ENCODE measurements at regions not wholly inside any gene's neighbourhood (a gene's known extent, or its start where the extent isn't known, plus 50 kb on each side); places are given as distances from the start of the nearest gene placed in this dataset.

DNA sequence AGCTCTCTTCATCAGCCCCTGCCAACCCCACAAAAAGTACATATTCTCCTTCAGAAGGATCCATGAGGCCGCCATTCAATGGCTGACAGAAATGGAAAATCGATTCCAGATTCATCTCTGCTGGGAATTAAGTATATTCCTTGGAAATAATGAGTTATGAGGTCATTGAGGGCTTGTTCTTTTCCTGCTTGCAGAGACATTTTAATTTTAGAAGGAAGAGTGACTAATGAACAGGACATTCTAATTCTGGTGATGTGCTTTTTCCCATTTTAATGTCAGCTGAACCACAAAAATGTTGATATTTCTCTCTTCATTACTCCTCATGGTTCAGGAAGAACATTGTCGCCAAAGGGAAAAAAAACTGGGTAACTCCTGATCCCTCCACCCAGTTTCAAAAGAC, 314.0 kb downstream of the PIK3R1 start:
- DNase-seq (ENCODE audit: extremely low read depth in 1 of 2, low read depth in 1 of 2), result no peak

DNA sequence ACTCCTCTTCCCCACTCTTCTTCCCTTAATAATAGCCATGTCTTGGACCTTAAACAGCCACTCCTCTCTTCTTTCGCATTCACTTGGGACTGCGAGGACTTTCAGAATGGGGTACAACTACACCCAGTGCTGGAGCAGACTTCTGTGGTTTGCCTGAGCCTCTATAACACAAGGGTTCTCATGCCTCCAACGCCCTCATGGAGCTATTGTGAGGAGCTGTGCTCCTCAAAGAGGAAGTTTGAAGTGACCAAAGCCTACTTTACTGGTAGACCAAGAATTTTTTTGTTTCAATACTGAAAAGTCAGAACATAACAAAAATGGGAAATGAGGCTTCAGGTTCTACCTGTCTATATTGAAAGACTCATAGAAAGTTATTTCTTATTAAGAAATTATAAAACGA, 316.4 kb downstream of the PIK3R1 start:
- DNase-seq (ENCODE audit: extremely low read depth in 1 of 2, low read depth in 1 of 2), result no peak

DNA sequence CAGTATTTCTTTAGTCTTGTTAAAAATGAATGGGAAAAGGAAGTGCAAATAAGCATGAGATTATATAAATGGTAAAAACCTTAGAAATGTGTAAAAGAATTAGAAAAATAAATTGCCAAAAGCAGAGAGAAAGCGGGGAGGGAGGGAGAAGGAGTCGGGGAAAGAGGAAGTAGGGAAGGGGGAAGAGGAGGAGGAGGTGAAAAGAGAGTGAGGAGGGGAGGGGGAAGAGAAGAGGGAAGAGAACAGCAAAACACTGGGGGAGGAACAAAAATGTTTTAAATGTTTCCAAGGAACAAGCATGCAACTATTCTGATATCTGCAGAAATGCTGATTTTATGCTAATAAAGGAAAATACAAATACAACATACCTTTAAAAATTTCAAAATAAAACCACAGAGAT, 317.5 kb downstream of the PIK3R1 start:
- DNase-seq (ENCODE audit: extremely low read depth in 1 of 2, low read depth in 1 of 2), result no peak

DNA sequence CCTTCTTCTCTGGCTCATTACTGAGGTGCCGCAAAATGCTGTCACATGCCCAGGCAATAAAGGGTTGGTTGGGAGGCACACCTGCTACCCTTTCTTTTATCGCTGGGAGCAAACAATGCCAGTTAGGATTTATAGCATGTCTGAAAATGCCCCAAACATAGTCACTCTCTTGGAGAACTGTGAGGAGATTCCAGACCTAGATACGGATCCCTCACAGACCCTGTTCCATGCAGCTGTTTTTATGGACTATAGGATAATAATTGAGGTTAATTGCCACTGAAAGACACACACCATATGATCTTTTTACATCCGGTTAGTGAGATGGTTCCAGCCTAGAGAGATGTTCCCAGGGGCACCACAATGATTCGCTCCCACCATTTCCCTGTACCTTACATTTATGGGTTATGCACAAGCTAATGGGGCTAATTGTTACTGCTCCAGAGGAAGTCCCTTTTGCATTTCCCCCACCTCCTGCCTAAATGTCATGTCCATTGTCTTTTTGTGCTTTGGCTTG, 318.1 kb downstream of the PIK3R1 start:
- DNase-seq (ENCODE audit: extremely low read depth in 1 of 2, low read depth in 1 of 2), result no peak

DNA sequence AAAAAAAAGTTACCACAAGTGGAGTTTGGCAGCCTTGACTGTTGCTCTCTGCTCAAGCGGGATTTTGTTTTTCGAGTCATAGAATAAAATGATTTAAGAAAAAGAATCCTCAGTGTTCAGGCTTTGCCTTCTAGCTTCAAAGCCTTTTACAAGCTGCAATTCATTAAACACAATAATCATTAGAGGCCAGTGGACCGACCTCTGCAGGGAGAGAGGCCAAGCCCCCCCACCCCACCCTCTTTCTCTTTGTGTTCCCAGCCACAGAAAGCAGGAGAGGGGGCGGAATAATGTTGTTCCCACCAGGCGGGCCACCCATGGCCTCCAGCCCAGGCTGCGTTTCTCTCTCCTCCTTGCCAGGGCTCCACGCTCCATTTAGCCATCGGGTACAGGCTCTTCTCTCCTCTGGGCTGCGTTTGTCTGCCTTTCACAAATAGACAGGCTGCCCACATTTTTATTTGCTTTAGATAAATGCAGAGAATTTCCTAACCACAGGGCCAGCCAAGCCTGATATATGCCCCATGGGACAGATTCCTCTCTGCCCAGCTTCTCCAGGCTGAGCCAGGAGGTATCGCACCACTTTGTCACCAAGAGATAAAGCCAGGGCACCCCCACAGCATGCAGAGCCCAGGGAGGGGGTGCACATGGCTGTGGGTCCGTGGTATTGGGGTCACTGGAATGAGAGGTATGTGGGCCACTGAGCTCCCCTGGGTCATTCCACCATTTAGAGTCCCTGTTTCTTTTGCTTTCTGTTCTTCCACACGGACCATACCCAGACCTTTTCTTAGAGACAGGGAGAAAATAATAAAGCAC, 318.8 kb downstream of the PIK3R1 start:
- no peak for DNase-seq (ENCODE audit: extremely low read depth in 1 of 2, low read depth in 1 of 2)

DNA sequence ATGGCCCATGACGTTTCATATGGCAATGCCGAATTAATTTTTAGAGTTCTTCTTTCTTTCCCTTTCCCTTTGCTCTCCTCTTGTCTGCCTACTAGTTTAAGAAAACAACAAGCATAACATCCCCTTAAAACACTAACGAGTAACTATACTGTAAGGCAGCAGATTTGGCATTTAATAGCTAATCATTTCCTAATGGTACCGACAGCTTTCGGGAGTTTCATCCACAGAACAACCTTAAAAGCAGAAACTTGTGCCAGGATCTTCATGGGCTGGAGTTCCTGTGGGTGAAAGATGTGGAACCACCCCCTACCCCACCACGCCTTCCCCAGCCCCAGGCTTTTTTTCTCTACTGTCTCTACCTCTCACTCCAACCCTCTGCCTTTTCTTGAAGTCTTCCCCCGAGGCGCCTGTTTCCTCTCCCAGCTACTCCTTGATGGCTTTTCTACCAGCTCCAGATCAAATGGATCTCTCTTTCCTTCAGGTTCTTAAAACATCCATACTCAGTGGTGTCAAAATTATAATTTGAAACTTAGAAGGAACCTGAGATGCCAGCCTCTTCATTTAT, 319.5 kb downstream of the PIK3R1 start:
- DNase-seq (ENCODE audit: extremely low read depth in 1 of 2, low read depth in 1 of 2), result no peak

DNA sequence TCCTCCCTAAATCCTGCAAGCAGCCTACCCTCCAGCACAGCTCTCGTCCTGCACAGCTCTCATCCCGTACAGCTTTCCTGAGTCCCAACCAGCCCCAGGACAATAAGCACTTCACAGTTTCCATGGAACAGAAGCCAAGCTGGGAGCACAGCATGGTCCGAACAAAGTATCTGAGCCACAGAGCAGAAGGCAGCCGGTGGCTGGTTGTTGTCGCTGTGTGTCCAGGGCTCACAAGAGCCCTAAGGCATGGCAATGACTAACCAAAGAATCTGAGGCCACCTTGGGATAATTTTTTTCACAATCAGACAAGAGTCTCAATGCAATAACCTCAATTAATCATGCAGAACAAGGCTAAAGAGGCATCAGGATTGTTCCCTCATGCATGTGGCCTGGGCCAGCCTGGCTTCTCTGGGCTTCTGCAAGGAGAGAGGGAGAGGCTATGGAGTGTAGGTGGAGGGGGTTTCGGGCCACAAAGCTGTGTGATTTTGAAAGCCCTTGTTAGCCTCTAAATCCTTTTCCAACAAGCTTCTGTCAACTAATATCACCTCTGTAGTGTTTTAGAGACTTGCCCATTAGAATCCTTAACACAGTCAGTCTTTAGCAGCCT, 323.4 kb downstream of the PIK3R1 start:
- DNase-seq (ENCODE audit: extremely low read depth in 1 of 2, low read depth in 1 of 2), result no peak

DNA sequence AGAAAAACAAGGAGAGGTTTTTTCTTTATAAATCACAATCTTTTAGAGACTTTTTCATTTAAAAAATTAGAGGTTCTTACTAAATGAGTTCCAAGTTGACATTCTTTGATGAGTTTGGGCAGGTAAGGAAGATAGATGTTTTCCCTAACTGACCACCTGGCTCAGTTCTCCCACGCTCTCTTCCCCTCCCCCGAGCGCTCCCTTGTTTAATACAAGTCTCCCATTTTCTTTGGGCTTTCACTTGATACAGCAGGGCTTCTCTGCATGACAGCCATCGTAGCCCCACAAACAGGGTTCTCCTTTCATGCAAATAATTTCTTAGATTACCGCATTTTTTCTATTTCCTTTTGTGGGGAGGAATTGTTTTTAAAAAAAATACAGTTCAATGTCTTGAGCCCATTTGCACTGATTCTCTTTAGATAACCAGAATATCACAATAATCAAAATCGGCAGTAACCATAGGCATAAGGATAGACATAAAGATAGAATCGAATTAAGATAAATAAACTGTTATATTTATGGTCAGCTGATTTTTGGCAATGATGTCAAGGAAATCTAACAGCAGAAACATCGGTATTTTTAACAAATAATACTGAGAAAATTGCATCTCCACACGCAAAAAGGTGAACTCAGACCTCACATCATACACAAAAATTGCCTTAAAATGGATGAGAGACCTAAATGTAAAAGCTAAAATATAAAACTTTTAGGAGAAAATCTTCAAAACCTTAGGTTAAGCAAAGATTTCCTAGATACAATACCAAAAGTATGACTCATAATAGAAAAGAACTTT, 325.4 kb downstream of the PIK3R1 start:
- DNase-seq (ENCODE audit: extremely low read depth in 1 of 2, low read depth in 1 of 2), result no peak

DNA sequence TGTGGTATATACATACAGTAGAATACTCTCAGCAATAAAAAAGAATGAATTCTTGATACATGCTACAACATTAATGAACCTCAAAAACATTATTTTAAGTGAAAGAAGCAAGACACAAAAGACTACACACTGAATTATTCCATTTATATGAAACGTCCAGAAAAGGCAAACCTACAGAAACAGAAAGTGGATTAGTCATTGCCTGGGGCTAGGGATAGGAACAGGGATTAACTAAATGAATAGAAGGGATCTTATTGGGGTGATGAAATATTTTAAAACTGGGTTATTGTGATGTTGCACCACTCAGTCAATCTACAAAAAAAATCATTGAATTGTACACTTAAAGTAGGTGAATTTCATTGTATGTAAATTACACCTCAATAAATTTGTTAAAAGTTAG, 326.7 kb downstream of the PIK3R1 start:
- no peak for DNase-seq (ENCODE audit: extremely low read depth in 1 of 2, low read depth in 1 of 2)

DNA sequence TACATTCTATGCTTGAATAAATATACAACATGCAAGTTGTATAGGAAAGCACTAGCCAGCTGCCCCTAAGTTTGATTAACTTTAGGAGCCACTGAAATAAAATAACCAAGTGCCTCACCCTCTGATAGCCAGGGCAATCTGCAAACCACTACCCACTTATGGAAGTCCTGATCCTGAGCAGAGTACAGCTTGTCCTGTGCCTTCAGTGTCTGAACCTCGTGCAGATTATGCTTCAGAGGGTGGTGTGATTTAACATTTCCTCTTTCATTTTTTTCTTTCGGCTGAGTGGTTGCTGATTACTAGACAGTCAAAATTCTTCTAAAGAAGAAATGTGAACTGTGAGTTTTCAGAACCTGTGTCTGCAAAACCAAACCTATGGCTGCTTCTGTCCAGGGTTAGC, 327.7 kb downstream of the PIK3R1 start:
- DNase-seq (ENCODE audit: extremely low read depth in 1 of 2, low read depth in 1 of 2), result no peak

DNA sequence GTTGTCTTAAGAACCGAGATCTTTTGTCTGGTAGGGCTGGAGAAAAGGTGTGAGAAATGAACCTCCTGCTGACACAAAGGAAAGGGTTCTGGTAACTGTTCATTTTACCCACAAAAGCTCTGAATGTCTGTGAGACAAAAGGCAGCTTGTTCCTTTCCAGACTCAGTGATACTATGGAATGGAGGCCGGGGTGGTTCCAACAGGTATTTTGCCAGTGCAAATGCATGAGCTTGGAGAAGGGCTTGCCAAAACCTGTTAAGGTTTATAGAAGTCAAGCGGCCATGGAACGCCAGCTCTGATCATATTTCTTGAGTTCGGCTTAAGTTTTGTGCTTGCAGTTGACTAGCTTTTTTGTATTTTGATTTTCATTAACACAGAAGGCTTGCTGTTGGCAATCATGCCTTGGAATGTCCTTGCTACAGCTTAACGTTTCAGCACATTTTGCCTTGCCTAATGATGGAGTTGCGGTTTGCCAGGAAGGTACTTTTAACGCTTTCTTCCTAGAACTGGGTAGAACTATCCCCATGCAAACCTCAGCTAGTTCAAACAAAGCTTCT, 328.6 kb downstream of the PIK3R1 start:
- no peak for DNase-seq (ENCODE audit: extremely low read depth in 1 of 2, low read depth in 1 of 2)

DNA sequence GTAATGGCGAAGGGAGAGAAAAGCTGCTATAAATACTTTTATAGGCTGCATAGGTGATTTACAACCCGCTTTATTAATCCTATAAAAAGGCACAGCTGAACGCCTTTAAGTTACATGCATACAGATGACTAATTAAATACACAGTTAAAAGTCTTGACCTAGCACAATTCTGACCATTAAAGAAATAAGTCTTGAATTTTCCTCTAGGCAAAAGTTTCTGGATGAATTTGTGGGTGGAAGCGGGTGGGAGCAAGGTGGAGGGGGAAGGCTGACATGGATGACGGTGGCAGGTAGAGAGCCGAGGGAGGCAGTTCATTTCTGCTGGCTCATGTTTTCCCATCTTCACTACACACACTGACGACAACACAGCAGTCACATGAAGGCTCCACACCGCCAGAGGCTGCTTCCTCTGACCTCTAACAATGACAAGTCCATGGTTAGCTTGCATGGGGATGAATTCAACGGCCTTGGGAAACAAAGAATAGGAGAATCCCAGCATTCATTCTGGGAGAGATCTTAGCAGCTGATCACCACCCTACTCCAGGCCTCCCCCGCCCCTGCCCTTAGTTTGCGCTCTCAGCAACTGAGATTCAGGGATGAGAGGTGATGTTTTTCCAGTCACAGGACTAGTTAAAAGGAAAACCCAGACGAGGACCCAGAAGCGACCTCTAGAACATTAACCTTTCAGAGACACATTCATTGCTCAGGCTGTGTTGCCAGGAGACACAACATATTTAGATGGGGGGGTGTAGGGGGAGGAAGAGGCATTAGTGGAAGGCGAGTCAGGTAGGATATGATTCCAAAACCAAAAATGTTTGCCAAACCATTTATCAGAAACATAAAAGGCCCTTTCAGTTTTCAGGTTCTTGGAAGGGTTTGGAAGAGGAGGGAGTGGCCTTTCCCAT, 329.3 kb downstream of the PIK3R1 start:
- DNase-seq (ENCODE audit: extremely low read depth in 1 of 2, low read depth in 1 of 2), result no peak

DNA sequence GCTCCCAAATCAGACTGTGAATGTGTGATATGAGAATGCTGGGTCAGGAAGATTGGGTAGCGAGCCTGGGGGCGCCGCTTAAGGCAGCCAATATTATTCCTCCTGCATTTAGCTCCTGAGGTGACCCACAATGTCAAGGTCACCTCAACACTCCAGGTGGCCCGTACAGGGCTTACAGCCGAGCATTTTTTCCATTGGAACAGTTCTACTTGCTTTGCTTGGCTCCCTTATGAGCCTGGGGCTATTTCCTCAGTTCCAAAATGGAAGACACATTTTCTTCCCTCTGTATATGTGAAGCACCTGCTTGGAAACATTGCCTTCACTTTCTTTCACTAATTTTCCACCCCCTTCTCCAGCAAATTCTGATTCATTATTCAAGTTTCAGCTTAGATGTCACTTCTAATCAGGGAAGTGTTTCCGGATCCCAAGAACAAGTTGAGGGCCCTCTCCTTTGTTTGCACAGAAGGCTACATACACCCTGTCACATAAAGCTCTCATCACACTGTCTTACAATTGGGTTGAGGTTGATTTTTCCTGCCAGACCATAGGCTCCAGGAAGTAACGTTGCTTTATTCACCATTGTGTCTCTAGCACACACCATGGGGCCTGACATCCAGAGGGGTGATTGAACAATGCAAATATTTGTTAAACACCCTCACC, 330.2 kb downstream of the PIK3R1 start:
- no peak for DNase-seq (ENCODE audit: extremely low read depth in 1 of 2, low read depth in 1 of 2)

DNA sequence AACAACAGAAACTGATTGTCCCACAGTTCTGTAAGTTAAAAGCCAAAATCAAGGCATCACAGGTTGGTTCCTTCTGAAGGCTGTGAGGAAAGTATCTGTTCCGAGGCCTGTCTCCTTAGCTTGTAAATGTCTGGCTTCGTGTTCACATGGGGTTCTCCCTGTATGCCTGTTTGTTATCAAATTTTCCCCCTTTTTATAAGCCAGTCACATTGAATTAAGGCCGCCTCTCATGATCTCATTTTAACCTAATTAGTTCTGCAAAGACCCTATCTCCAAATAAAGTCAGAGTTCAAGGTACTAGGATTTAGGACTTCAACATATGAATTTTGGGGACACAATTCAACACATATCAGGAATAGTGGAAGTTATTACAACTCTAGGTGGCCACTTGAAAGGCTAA, 331.5 kb downstream of the PIK3R1 start:
- no peak for DNase-seq (ENCODE audit: extremely low read depth in 1 of 2, low read depth in 1 of 2)

DNA sequence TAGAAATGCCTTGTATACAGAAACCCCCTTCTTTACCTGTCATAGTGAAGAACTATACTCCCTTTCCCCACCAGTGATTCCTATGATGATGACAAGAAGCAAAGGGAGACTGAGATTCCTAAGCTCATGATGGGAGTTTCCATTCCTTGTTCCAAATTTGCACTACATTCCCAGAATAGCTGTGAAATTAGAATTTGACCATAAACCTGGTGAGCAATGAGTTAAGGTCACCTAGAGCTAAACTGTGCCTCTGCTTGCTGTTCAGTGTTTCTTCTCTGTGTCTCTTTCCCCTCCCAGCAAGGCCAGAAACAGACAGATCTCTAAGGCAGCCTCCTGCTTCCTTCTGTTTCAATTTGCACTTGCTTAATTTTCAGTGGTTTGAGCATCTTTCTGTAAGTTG, 332.1 kb downstream of the PIK3R1 start:
- DNase-seq (ENCODE audit: extremely low read depth in 1 of 2, low read depth in 1 of 2), result no peak

DNA sequence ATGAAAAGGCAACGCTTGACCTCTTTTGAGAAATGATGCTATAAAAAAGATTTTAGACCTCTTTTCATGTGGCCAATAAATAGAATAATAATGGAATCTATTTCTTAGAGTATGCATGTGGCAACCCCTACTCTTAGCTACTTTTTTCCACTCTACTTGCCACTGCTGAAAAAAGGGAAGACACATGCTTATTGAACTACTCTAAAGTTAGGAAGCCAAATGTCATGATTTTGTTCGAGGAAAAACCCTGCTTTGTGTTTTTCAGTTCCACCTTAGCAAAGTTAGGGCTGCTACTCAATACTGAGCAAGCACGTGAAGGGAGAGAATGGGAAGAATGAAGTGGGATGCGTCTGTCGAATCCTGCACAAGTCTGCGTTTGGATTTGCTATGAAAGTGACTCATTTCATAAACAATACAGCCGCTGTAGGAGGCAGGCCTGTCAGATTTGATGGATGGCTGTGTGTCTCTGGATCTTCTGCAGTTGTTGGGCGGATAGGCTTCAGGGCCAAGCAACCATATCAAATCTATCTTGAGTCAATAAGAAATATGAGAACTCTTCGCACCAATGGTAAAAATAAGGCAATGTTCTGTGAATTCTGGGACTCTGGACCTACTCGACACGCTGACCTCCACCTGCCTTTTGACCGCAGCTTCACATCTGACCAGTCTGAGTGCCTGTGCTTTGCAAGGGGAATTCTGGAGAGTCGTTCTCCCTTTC, 333.6 kb downstream of the PIK3R1 start:
- no peak for DNase-seq (ENCODE audit: extremely low read depth in 1 of 2, low read depth in 1 of 2)

DNA sequence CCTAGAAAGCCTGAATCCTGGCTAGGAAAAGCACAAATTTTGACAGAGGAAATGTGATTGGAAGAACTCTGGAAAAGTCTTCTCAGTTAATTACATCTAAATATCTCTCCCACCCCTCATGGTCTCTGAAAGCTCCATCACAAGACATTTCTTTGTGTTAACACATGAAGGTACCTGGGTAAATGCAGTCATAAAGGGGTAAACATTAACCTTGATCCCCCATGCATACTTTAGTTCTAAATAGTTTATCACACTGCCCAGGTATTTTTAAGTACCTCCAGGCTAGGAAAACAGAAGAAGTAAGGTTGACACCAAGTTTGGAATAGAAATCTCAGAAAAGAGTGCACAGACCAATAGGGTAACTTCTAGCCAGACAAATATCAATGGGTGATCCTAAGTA, 334.5 kb downstream of the PIK3R1 start:
- no peak for DNase-seq (ENCODE audit: extremely low read depth in 1 of 2, low read depth in 1 of 2)

DNA sequence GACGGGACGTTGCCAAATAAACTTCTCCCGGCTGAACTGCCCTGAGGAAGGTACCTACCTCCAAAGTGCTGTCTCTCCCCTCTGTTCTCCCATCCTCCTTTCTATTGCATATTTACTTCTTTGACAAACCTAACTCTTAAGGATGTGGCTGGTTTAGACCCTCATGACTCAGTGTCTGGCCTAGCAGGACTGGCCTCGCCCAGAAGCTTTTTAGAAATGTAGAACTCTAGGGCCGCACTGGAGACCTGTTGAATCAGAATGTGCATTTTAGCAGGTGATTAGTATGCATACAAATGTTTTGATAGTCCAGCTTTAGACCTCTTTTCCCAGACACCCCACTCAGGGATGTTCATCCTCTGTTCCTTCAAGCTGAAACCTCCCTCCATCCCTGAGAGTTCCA, 335.9 kb downstream of the PIK3R1 start:
- no peak for DNase-seq (ENCODE audit: extremely low read depth in 1 of 2, low read depth in 1 of 2)
